Breast epithelium (tissue), 4 donors: ENCODE measurements at regions not wholly inside any gene's neighbourhood (a gene's known extent, or its start where the extent isn't known, plus 50 kb on each side); places are given as distances from the start of the nearest gene placed in this dataset.

Experiments
- DNase-seq, 2 donors: peaks; one replicate each; pipeline ENCODE4 v3.0.0-alpha.2; 2019; ENCODE audit warnings: low spot score in 2 of 2
- H3K27ac ChIP-seq, 2 donors: fragments of 200-600 bp; sonication (generic) in 1 of 2; one replicate each; pipeline ENCODE4 v1.5.1; 2016 to 2019; ENCODE audit warnings: mild to moderate bottlenecking in 1 of 2
- H3K27me3 ChIP-seq, 2 donors: fragments of 200-600 bp; sonication (generic) in 1 of 2; one replicate each; pipeline versions ENCODE4 v1.5.1 to v1.6.0; 2017 to 2019; ENCODE audit warnings: control low read depth in 1 of 2, mild to moderate bottlenecking in 1 of 2
- H3K36me3 ChIP-seq: fragments of 200-600 bp; one replicate; pipeline ENCODE4 v1.5.1; 2019
- H3K4me1 ChIP-seq, 2 donors: fragments of 200-600 bp; sonication (generic); one replicate each; pipeline ENCODE4 v1.5.1; 2016 to 2019; ENCODE audit warnings: control low read depth in 1 of 2
- H3K4me3 ChIP-seq, 3 donors: fragments of 200-600 bp; sonication (generic); 1 replicate in 2 of 3; 2 replicates in 1 of 3; pipeline ENCODE4 v1.5.1; 2016 to 2019; ENCODE audit warnings: mild to moderate bottlenecking in 3 of 3, moderate library complexity in 2 of 3
- H3K9me3 ChIP-seq, 2 donors: fragments of 200-600 bp; sonication (generic) in 1 of 2; one replicate each; pipeline ENCODE4 v1.5.1; 2016 to 2019; ENCODE audit warnings: control low read depth in 1 of 2
- CTCF ChIP-seq, 3 donors: fragments of 450-650 bp; IDR thresholded peaks; one replicate each; pipeline ENCODE4 v1.5.1; 2016 to 2017; ENCODE audit warnings: antibody characterized with exemption in 3 of 3, mild to moderate bottlenecking in 3 of 3, moderate library complexity in 3 of 3
- POLR2A ChIP-seq: fragments of 450-650 bp; IDR thresholded peaks from one replicate; pipeline ENCODE4 v1.6.1; 2016; ENCODE audit warnings: antibody characterized with exemption, mild to moderate bottlenecking, moderate library complexity
- POLR2AphosphoS5 ChIP-seq, 3 donors: sonication (generic); formaldehyde crosslinking; IDR thresholded peaks; one replicate each; pipeline ENCODE4 v1.6.1; 2017; ENCODE audit warnings: antibody characterized with exemption in 3 of 3
- intact Hi-C: fragments of 100-400 bp; cut with DNase I; formaldehyde crosslinking; loops from one replicate; pipeline ENCODE4 v1.15.1; 2023; ENCODE audit warnings: low total_unique reads

GRCh38 chr2:19139386-19139785 is 219.0 kb downstream of the OSR1 start:
- Histone ChIP-seq H3K27me3 (no peaks in the 10 kb centered on the region), H3K4me3 (no peak overlapping the region), H3K4me1 (no peaks in the 10 kb centered on the region), H3K27ac (no peak overlapping the region), H3K9me3 (no peaks in the 10 kb centered on the region), H3K36me3 (no peaks in the 10 kb centered on the region)
- no peak for DNase-seq
- intact Hi-C loops = no loop called here
- TF ChIP-seq CTCF (IDR thresholded peaks at IDR 0.05) (no peak), POLR2A (no peak), POLR2AphosphoS5 (IDR thresholded peaks at IDR 0.05) (no peak)

- no peaks in the 10 kb centered on the region for H3K9me3 ChIP-seq
- no peaks in the 10 kb centered on the region for H3K36me3 ChIP-seq
- H3K4me3 ChIP-seq = no peak overlapping the region
- H3K4me1 ChIP-seq = no peaks in the 10 kb centered on the region
- H3K27me3 ChIP-seq = no peaks in the 10 kb centered on the region
- intact Hi-C loops = no loop called here
- no peak for TF ChIP-seq CTCF (IDR thresholded peaks at IDR 0.05)
- TF ChIP-seq POLR2A = no peak
- TF ChIP-seq POLR2AphosphoS5 (IDR thresholded peaks at IDR 0.05) = no peak
- no peak for DNase-seq
- H3K27ac ChIP-seq = no peak overlapping the region
Observed at GRCh38 chr2:19138264-19138825, 220.1 kb downstream of the OSR1 start.

GRCh38 chr2:19137433-19137832 is 221.0 kb downstream of the OSR1 start:
- no peaks in the 10 kb centered on the region for H3K27me3 ChIP-seq
- no peaks in the 10 kb centered on the region for H3K4me1 ChIP-seq
- H3K27ac ChIP-seq = no peak overlapping the region
- no peaks in the 10 kb centered on the region for H3K36me3 ChIP-seq
- intact Hi-C loops = no loop called here
- DNase-seq = no peak
- H3K4me3 ChIP-seq = no peak overlapping the region
- no peaks in the 10 kb centered on the region for H3K9me3 ChIP-seq
- no peak for TF ChIP-seq POLR2A
- TF ChIP-seq POLR2AphosphoS5 (IDR thresholded peaks at IDR 0.05) = no peak
- TF ChIP-seq CTCF (IDR thresholded peaks at IDR 0.05) = no peak

- Histone ChIP-seq H3K36me3 (no peaks in the 10 kb centered on the region), H3K27ac (no peak overlapping the region), H3K4me1 (no peaks in the 10 kb centered on the region), H3K27me3 (no peaks in the 10 kb centered on the region), H3K9me3 (no peaks in the 10 kb centered on the region), H3K4me3 (no peak overlapping the region)
- TF ChIP-seq POLR2AphosphoS5 (IDR thresholded peaks at IDR 0.05) = no peak
- TF ChIP-seq CTCF (IDR thresholded peaks at IDR 0.05) = no peak
- no peak for TF ChIP-seq POLR2A
- intact Hi-C loops = no loop called here
- no peak for DNase-seq
Observed at GRCh38 chr2:19132967-19133366, 225.5 kb downstream of the OSR1 start.

- Histone ChIP-seq H3K4me1 (no peaks in the 10 kb centered on the region), H3K36me3 (no peaks in the 10 kb centered on the region), H3K27ac (no peak overlapping the region), H3K4me3 (no peak overlapping the region), H3K27me3 (no peaks in the 10 kb centered on the region), H3K9me3 (no peaks in the 10 kb centered on the region)
- TF ChIP-seq POLR2AphosphoS5 (IDR thresholded peaks at IDR 0.05) (no peak), POLR2A (no peak), CTCF (IDR thresholded peaks at IDR 0.05) (no peak)
- intact Hi-C loops = no loop called here
- no peak for DNase-seq
Observed at GRCh38 chr2:19131871-19132270, 226.6 kb downstream of the OSR1 start.
